Panc1 (cell line): ENCODE measurements at regions not wholly inside any gene's neighbourhood (a gene's known extent, or its start where the extent isn't known, plus 50 kb on each side); places are given as distances from the start of the nearest gene placed in this dataset.

Experiments used
- CTCF ChIP-seq: fragments of 450-650 bp; IDR thresholded peaks from 2 replicates; pipeline ENCODE4 v1.5.1; 2017; ENCODE audit warnings: mild to moderate bottlenecking
- POLR2AphosphoS5 ChIP-seq: IDR thresholded peaks from 2 replicates; pipeline ENCODE4 v1.6.1; 2012; ENCODE audit warnings: mild to moderate bottlenecking, low read depth, low read length, moderate library complexity
- SIN3A ChIP-seq: IDR thresholded peaks from 2 replicates; pipeline ENCODE4 v1.6.1; 2012; ENCODE audit warnings: low read depth, mild to moderate bottlenecking, low read length, moderate library complexity, borderline replicate concordance; ENCODE audit not compliant: insufficient read depth
- TCF7L2 ChIP-seq: IDR thresholded peaks from 2 replicates; pipeline ENCODE4 v1.6.1; 2011; ENCODE audit warnings: mild to moderate bottlenecking, low read depth, low read length, inconsistent platforms
- TF ChIP-seq, protein P1 (sequence below), 2 experiments: IDR thresholded peaks; 2 replicates each; pipeline ENCODE4 v1.6.1; 2011 to 2012; ENCODE audit warnings: low read depth in 2 of 2, control low read depth in 1 of 2, low read length in 1 of 2, mild to moderate bottlenecking in 1 of 2, moderate library complexity in 1 of 2; ENCODE audit not compliant: insufficient read depth in 1 of 2

DNA sequence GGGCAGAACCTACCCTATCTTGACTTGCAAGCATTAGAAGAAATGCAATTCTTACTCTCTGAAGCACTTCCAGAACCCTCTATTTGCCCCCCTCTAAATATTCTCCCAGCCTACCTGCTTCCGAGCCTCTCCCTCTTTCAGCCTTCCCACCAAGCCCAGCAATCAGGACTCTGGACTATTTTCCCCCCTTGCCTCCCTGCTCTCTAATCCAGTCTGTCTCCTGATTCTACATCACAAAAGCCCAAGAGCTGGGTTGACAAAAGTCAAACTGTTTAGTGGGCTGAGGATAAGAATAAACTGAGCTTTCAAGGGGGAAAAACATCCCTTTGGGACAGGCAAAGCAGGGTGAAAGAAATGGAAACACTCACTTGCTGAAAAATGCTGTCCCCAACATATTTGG lies 123.2 kb upstream of the KIF2A start:
- no peak for TF ChIP-seq CTCF
- TF ChIP-seq POLR2AphosphoS5 = no peak
- TF ChIP-seq SIN3A = no peak
- TF ChIP-seq, protein P1, sequence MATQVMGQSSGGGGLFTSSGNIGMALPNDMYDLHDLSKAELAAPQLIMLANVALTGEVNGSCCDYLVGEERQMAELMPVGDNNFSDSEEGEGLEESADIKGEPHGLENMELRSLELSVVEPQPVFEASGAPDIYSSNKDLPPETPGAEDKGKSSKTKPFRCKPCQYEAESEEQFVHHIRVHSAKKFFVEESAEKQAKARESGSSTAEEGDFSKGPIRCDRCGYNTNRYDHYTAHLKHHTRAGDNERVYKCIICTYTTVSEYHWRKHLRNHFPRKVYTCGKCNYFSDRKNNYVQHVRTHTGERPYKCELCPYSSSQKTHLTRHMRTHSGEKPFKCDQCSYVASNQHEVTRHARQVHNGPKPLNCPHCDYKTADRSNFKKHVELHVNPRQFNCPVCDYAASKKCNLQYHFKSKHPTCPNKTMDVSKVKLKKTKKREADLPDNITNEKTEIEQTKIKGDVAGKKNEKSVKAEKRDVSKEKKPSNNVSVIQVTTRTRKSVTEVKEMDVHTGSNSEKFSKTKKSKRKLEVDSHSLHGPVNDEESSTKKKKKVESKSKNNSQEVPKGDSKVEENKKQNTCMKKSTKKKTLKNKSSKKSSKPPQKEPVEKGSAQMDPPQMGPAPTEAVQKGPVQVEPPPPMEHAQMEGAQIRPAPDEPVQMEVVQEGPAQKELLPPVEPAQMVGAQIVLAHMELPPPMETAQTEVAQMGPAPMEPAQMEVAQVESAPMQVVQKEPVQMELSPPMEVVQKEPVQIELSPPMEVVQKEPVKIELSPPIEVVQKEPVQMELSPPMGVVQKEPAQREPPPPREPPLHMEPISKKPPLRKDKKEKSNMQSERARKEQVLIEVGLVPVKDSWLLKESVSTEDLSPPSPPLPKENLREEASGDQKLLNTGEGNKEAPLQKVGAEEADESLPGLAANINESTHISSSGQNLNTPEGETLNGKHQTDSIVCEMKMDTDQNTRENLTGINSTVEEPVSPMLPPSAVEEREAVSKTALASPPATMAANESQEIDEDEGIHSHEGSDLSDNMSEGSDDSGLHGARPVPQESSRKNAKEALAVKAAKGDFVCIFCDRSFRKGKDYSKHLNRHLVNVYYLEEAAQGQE (IDR thresholded peaks at IDR 0.05; ENCODE audit: insufficient read depth in 1 of 2, low read depth in 2 of 2, low read length in 1 of 2) = no peak
- no peak for TF ChIP-seq TCF7L2
